Neural progenitor cell (in vitro differentiated cells): ENCODE measurements at regions not wholly inside any gene's neighbourhood (a gene's known extent, or its start where the extent isn't known, plus 50 kb on each side); places are given as distances from the start of the nearest gene placed in this dataset.

ENCODE experiments used
- DNase-seq: peaks from one replicate; pipeline ENCODE4 v3.0.0-alpha.2; 2016; ENCODE audit warnings: low spot score
- H2AFZ ChIP-seq: fragments of 200-600 bp; sonication (generic); replicated peaks from 2 replicates; pipeline ENCODE4 v1.6.1; 2016; ENCODE audit warnings: antibody characterized with exemption
- H3F3A ChIP-seq: fragments of 200-600 bp; sonication (generic); 2 replicates; pipeline ENCODE4 v1.6.1; 2016; ENCODE audit warnings: antibody characterized with exemption, low read depth
- H3K27ac ChIP-seq: fragments of 200-600 bp; sonication (generic); 2 replicates; pipeline ENCODE4 v1.5.1; 2016; ENCODE audit warnings: mild to moderate bottlenecking
- H3K27me3 ChIP-seq: fragments of 200-600 bp; sonication (generic); 2 replicates; pipeline ENCODE4 v1.6.1; 2016; ENCODE audit warnings: mild to moderate bottlenecking, moderate library complexity
- H3K36me3 ChIP-seq: fragments of 200-600 bp; sonication (generic); 2 replicates; pipeline ENCODE4 v1.5.1; 2016
- H3K4me1 ChIP-seq: fragments of 200-600 bp; sonication (generic); 2 replicates; pipeline ENCODE4 v1.6.1; 2016; ENCODE audit warnings: mixed run types
- H3K4me2 ChIP-seq: fragments of 200-600 bp; sonication (generic); 2 replicates; pipeline ENCODE4 v1.6.1; 2016
- H3K4me3 ChIP-seq: fragments of 200-600 bp; sonication (generic); 2 replicates; pipeline ENCODE4 v1.5.1; 2016
- H3K79me2 ChIP-seq: fragments of 200-600 bp; sonication (generic); 2 replicates; pipeline ENCODE4 v1.6.1; 2016; ENCODE audit warnings: low read depth
- H3K9ac ChIP-seq: fragments of 200-600 bp; sonication (generic); 2 replicates; pipeline ENCODE4 v1.6.1; 2016
- H3K9me3 ChIP-seq: fragments of 200-600 bp; sonication (generic); 2 replicates; pipeline ENCODE4 v1.5.1; 2016; ENCODE audit warnings: low read depth
- H4K20me1 ChIP-seq: fragments of 200-600 bp; sonication (generic); 2 replicates; pipeline ENCODE4 v1.6.1; 2016; ENCODE audit warnings: low read depth
- H3K27ac Mint-ChIP-seq: 3 replicates; pipeline ENCODE4 v1.8.0; 2021; ENCODE audit warnings: mixed read lengths
- H3K27me3 Mint-ChIP-seq: 2 replicates; pipeline ENCODE4 v1.8.0; 2022; ENCODE audit warnings: low read depth, mild to moderate bottlenecking, inconsistent platforms, moderate library complexity, mixed read lengths; ENCODE audit not compliant: insufficient read depth
- H3K36me3 Mint-ChIP-seq: 3 replicates; pipeline ENCODE4 v1.8.0; 2021; ENCODE audit warnings: mixed read lengths
- H3K4me1 Mint-ChIP-seq: 3 replicates; pipeline ENCODE4 v1.8.0; 2021; ENCODE audit warnings: mixed read lengths
- H3K4me3 Mint-ChIP-seq: 3 replicates; pipeline ENCODE4 v1.8.0; 2021; ENCODE audit warnings: mild to moderate bottlenecking, moderate library complexity, mixed read lengths
- H3K9me3 Mint-ChIP-seq: 3 replicates; pipeline ENCODE4 v1.8.0; 2020; ENCODE audit warnings: mixed read lengths
- EZH2 ChIP-seq: fragments of 200-600 bp; sonication (generic); IDR thresholded peaks from 2 replicates; pipeline ENCODE4 v1.6.1; 2017; ENCODE audit warnings: antibody characterized with exemption, mild to moderate bottlenecking, moderate library complexity
- EZH2phosphoT487 ChIP-seq: fragments of 200-600 bp; sonication (generic); IDR thresholded peaks from 2 replicates; pipeline ENCODE4 v1.6.1; 2017; ENCODE audit warnings: antibody characterized with exemption
- TF ChIP-seq, protein P1 (sequence below): fragments of 200-600 bp; sonication (generic); IDR thresholded peaks from 2 replicates; pipeline ENCODE4 v1.5.1; 2017; ENCODE audit warnings: antibody characterized with exemption, mild to moderate bottlenecking

DNA sequence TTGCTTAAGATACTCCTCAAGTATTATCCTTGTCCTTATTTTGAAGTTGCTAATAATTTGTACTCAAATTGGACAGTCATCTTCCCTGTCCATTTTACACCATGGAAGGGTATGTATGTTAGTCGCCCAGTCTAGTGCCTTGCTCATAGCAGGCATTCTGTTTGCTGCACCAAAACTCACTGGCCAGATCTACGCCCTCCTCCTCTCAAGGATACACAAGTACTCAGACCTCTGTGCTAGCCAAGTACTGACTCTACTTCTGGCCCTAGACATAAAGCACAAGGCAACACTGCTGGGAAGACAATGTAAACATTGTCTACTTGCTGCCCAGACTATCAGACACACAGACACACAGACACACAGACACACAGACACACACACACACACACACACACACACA, 57.7 kb downstream of the DNAAF9 start:
- H4K20me1 ChIP-seq, result no peaks in the 10 kb centered on the region
- no peaks in the 10 kb centered on the region for H3K79me2 ChIP-seq
- Mint-ChIP-seq H3K9me3 (no peaks in the 10 kb centered on the region), H3K4me3 (no peak overlapping the region), H3K27me3 (no peaks in the 10 kb centered on the region), H3K4me1 (no peaks in the 10 kb centered on the region), H3K27ac (no peak overlapping the region), H3K36me3 (peaks cover 2% of the 10 kb centered on the region)
- H2AFZ ChIP-seq, result no peak overlapping the region
- peaks cover 7% of the 10 kb centered on the region for H3F3A ChIP-seq
- H3K36me3 ChIP-seq, result no peaks in the 10 kb centered on the region
- TF ChIP-seq, protein P1, sequence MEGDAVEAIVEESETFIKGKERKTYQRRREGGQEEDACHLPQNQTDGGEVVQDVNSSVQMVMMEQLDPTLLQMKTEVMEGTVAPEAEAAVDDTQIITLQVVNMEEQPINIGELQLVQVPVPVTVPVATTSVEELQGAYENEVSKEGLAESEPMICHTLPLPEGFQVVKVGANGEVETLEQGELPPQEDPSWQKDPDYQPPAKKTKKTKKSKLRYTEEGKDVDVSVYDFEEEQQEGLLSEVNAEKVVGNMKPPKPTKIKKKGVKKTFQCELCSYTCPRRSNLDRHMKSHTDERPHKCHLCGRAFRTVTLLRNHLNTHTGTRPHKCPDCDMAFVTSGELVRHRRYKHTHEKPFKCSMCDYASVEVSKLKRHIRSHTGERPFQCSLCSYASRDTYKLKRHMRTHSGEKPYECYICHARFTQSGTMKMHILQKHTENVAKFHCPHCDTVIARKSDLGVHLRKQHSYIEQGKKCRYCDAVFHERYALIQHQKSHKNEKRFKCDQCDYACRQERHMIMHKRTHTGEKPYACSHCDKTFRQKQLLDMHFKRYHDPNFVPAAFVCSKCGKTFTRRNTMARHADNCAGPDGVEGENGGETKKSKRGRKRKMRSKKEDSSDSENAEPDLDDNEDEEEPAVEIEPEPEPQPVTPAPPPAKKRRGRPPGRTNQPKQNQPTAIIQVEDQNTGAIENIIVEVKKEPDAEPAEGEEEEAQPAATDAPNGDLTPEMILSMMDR, result no peak
- TF ChIP-seq EZH2 (no peak), EZH2phosphoT487 (no peak)
- no peak for DNase-seq
- H3K4me3 ChIP-seq, result no peak overlapping the region
- no peak overlapping the region for H3K27ac ChIP-seq
- no peaks in the 10 kb centered on the region for H3K27me3 ChIP-seq
- no peak overlapping the region for H3K4me2 ChIP-seq
- no peaks in the 10 kb centered on the region for H3K9me3 ChIP-seq
- no peaks in the 10 kb centered on the region for H3K4me1 ChIP-seq
- no peak overlapping the region for H3K9ac ChIP-seq

DNA sequence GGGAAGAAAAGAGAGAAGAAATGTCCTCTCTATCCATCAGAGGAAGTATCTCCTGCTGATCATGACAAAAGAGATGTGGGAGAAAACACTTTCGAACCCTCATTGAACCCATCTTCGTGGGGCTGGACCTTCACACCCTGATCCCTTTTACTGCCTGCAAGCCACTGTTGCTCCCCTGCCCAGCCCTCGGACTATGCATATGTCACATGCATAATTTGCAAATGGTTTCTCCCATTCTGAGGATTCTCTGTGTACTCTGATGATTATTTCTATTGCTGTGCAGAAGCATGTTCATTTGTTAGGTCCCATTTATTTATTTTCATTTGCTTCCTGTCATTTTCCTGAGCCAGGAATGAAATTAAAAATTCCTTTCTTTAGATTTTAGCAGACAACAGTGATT, 64.7 kb downstream of the DNAAF9 start:
- DNase-seq, result no peak
- TF ChIP-seq EZH2phosphoT487 (no peak), EZH2 (no peak)
- TF ChIP-seq, protein P1, result no peak
- Histone ChIP-seq H3K27ac (no peak overlapping the region), H3F3A (peaks cover 7% of the 10 kb centered on the region), H3K4me3 (no peak overlapping the region), H3K36me3 (no peaks in the 10 kb centered on the region), H3K27me3 (no peaks in the 10 kb centered on the region), H3K9ac (no peak overlapping the region), H3K4me1 (no peaks in the 10 kb centered on the region), H3K9me3 (no peaks in the 10 kb centered on the region), H4K20me1 (no peaks in the 10 kb centered on the region), H3K4me2 (no peak overlapping the region), H3K79me2 (no peaks in the 10 kb centered on the region), H2AFZ (no peak overlapping the region)
- Mint-ChIP-seq H3K36me3 (peaks cover 11% of the 10 kb centered on the region), H3K9me3 (no peaks in the 10 kb centered on the region), H3K4me3 (no peak overlapping the region), H3K27ac (no peak overlapping the region), H3K27me3 (no peaks in the 10 kb centered on the region), H3K4me1 (no peaks in the 10 kb centered on the region)

DNA sequence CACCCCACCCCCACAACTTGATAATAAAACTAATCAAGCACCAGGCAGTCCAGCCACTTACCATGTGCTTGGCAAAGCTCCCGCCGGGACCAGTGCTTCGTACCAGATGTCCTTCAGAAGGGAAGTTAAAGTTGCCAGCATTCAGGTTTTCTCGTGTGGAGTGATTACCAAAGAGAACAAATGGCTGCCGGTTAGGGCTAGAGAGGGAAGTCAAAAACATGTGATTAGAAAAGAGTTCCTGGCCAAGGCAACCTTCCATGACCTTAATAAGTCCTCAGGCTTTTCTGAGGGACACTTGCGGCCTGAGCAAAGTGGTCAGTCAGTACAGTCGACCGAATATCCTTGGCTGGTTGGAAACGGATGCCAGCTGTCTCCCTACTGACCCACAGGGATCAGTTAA, 67.0 kb downstream of the DNAAF9 start:
- Histone ChIP-seq H3K27me3 (no peaks in the 10 kb centered on the region), H3K9ac (no peak overlapping the region), H3K4me1 (no peaks in the 10 kb centered on the region), H3F3A (no peaks in the 10 kb centered on the region), H3K9me3 (no peaks in the 10 kb centered on the region), H3K36me3 (no peaks in the 10 kb centered on the region), H3K4me2 (no peak overlapping the region), H3K4me3 (no peak overlapping the region), H3K79me2 (no peaks in the 10 kb centered on the region), H4K20me1 (no peaks in the 10 kb centered on the region), H2AFZ (no peak overlapping the region), H3K27ac (no peak overlapping the region)
- TF ChIP-seq EZH2 (no peak), EZH2phosphoT487 (no peak)
- TF ChIP-seq, protein P1, result no peak
- H3K27ac Mint-ChIP-seq, result no peak overlapping the region
- H3K36me3 Mint-ChIP-seq, result peaks cover 18% of the 10 kb centered on the region
- DNase-seq, result no peak
- H3K9me3 Mint-ChIP-seq, result no peaks in the 10 kb centered on the region
- no peak overlapping the region for H3K4me3 Mint-ChIP-seq
- H3K4me1 Mint-ChIP-seq, result no peaks in the 10 kb centered on the region
- H3K27me3 Mint-ChIP-seq, result no peaks in the 10 kb centered on the region

DNA sequence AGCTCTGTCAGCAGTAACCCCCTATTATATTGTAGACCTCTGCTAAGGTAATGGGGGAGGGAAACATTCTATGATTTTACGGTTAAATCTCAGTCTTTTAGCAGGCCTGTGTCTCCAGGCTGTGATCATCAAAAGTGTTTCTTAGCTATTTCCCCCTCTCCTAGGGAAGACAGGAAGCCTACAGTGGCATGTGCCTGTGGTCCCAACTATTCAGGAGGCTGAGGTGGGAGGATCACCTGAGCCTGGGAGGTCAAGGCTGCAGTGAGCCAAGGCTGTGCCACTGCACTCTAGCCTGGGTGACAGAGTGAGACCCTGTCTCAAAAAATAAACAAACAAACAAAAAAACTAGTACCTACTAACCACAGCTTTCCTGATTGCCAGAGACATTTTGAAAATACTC, 67.9 kb downstream of the DNAAF9 start:
- Mint-ChIP-seq H3K4me3 (no peak overlapping the region), H3K4me1 (no peaks in the 10 kb centered on the region), H3K36me3 (peaks cover 25% of the 10 kb centered on the region), H3K9me3 (no peaks in the 10 kb centered on the region), H3K27me3 (no peaks in the 10 kb centered on the region), H3K27ac (no peak overlapping the region)
- Histone ChIP-seq H3F3A (no peaks in the 10 kb centered on the region), H2AFZ (no peak overlapping the region), H3K27ac (no peak overlapping the region), H3K36me3 (no peaks in the 10 kb centered on the region), H3K79me2 (no peaks in the 10 kb centered on the region), H3K4me2 (no peak overlapping the region), H3K9ac (no peak overlapping the region), H3K4me1 (no peaks in the 10 kb centered on the region), H4K20me1 (no peaks in the 10 kb centered on the region), H3K4me3 (no peak overlapping the region), H3K9me3 (no peaks in the 10 kb centered on the region), H3K27me3 (no peaks in the 10 kb centered on the region)
- DNase-seq, result no peak
- TF ChIP-seq, protein P1, result no peak
- TF ChIP-seq EZH2 (no peak), EZH2phosphoT487 (no peak)
